ENCODE measurements at regions not wholly inside any gene's neighbourhood (a gene's known extent, or its start where the extent isn't known, plus 50 kb on each side); places are given as distances from the start of the nearest gene placed in this dataset.

- Histone ChIP-seq H3K27ac (no peak overlapping the region), H3K4me3 (no peak overlapping the region)
- TF ChIP-seq, protein P1, sequence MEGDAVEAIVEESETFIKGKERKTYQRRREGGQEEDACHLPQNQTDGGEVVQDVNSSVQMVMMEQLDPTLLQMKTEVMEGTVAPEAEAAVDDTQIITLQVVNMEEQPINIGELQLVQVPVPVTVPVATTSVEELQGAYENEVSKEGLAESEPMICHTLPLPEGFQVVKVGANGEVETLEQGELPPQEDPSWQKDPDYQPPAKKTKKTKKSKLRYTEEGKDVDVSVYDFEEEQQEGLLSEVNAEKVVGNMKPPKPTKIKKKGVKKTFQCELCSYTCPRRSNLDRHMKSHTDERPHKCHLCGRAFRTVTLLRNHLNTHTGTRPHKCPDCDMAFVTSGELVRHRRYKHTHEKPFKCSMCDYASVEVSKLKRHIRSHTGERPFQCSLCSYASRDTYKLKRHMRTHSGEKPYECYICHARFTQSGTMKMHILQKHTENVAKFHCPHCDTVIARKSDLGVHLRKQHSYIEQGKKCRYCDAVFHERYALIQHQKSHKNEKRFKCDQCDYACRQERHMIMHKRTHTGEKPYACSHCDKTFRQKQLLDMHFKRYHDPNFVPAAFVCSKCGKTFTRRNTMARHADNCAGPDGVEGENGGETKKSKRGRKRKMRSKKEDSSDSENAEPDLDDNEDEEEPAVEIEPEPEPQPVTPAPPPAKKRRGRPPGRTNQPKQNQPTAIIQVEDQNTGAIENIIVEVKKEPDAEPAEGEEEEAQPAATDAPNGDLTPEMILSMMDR (IDR thresholded peaks at IDR 0.05), result no peak
- DNase-seq (ENCODE audit: low spot score), result no peak
Measured at GRCh38 chr13:109309625-109310363, 476.6 kb downstream of the IRS2 start.

- TF ChIP-seq, protein P1 (IDR thresholded peaks at IDR 0.05), result no peak
- Histone ChIP-seq H3K27ac (no peak overlapping the region), H3K4me3 (no peak overlapping the region)
- DNase-seq (ENCODE audit: low spot score), result no peak
Measured at GRCh38 chr13:109307027-109307426, 479.4 kb downstream of the IRS2 start.

- no peak overlapping the region for H3K27ac ChIP-seq
- DNase-seq (ENCODE audit: low spot score), result no peak
- TF ChIP-seq, protein P1 (IDR thresholded peaks at IDR 0.05), result no peak
- no peak overlapping the region for H3K4me3 ChIP-seq
Measured at GRCh38 chr13:109301726-109302125, 484.7 kb downstream of the IRS2 start.

- no peak overlapping the region for H3K4me3 ChIP-seq
- TF ChIP-seq, protein P1 (IDR thresholded peaks at IDR 0.05), result no peak
- DNase-seq (ENCODE audit: low spot score), result no peak
- H3K27ac ChIP-seq, result no peak overlapping the region
Measured at GRCh38 chr13:109301276-109301675, 485.1 kb downstream of the IRS2 start.

- Histone ChIP-seq H3K4me3 (no peak overlapping the region), H3K27ac (no peak overlapping the region)
- TF ChIP-seq, protein P1 (IDR thresholded peaks at IDR 0.05), result no peak
- DNase-seq (ENCODE audit: low spot score), result no peak
Measured at GRCh38 chr13:109297628-109298027, 488.8 kb downstream of the IRS2 start.

DNA sequence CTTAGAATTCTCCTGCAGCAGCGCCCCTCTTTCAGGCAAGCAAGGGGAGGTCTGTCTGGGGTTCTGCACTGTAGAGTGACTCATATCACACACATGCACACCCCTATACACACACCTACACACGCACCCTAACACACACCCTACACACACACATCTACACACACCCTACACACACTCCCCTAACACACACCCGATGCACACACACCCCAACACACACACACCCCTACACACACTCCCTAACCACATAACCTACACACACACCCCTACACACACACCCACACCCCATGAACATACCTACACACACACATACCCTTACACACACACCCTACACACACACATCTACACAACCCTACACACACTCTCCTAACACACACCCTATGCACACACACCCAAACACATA, 493.2 kb downstream of the IRS2 start:
- TF ChIP-seq, protein P1 (IDR thresholded peaks at IDR 0.05), result no peak
- DNase-seq (ENCODE audit: low spot score), result no peak
- H3K4me3 ChIP-seq, result no peak overlapping the region
- H3K27ac ChIP-seq, result no peak overlapping the region

DNA sequence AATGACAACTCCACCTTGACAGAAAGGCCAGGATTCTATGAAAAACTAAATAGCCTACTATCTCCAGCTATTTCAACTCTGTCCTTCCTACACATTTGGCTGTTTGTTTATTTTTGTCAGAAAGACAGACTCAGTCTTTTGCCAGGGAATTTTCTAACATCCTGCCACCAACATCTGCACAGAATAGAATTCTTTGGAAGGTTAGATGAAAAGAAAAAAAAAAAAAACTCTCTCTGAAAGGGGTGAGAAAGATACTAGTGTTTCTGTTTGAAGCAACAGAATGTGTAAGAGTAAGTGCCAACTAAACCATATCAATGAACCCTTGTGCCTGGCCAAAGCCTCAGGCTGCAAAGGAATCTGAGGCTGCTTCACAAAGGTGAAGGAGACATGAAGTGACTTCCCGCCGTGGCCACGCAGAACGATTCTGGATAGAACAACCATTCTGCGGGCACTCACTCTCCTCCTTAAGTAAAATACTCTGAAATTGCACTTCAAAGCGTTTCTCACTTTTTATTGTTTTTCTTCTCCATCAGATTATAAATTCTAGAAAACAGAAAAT, 498.2 kb downstream of the IRS2 start:
- DNase-seq (ENCODE audit: low spot score), result no peak
- no peak overlapping the region for H3K27ac ChIP-seq
- TF ChIP-seq, protein P1 (IDR thresholded peaks at IDR 0.05), result no peak
- no peak overlapping the region for H3K4me3 ChIP-seq
